ENCODE measurements at regions not wholly inside any gene's neighbourhood (a gene's known extent, or its start where the extent isn't known, plus 50 kb on each side); places are given as distances from the start of the nearest gene placed in this dataset.
"Not testable (repeated sequence)": the region's sequence is repeated elsewhere in the genome, so short reads cannot be mapped to it uniquely, and the experiment has no call there.

- Histone ChIP-seq H3K27me3 (replicated peaks; ENCODE audit: control insufficient read depth, insufficient read depth, low read length) (no peaks in the 10 kb centered on the region), H3K4me3 (replicated peaks; ENCODE audit: low read depth, low read length) (no peak overlapping the region), H3K36me3 (ENCODE audit: control insufficient read depth, insufficient read depth, low read length) (no peaks in the 10 kb centered on the region)
- no peak for DNase-seq (ENCODE audit: extremely low read depth, insufficient read length)
- TF ChIP-seq CTCF (IDR thresholded peaks at IDR 0.05; ENCODE audit: insufficient read depth, low read length, poor library complexity, severe bottlenecking), result no peak
These were observed 74.8 kb upstream of the RGPD4 start for GRCh38 chr2:107751936-107752335.

- H3K27me3 ChIP-seq (replicated peaks; ENCODE audit: control insufficient read depth, insufficient read depth, low read length); H3K36me3 ChIP-seq (ENCODE audit: control insufficient read depth, insufficient read depth, low read length); DNase-seq (ENCODE audit: extremely low read depth, insufficient read length); H3K4me3 ChIP-seq (replicated peaks; ENCODE audit: low read depth, low read length): not testable (repeated sequence)
These were observed 72.9 kb upstream of the RGPD4 start for GRCh38 chr2:107753806-107754205.

GRCh38 chr2:107757223-107757622, 69.5 kb upstream of the RGPD4 start:
- no peak for DNase-seq (ENCODE audit: extremely low read depth, insufficient read length)
- no peak overlapping the region for H3K4me3 ChIP-seq (replicated peaks; ENCODE audit: low read depth, low read length)
- no peaks in the 10 kb centered on the region for H3K27me3 ChIP-seq (replicated peaks; ENCODE audit: control insufficient read depth, insufficient read depth, low read length)
- no peak for TF ChIP-seq CTCF (IDR thresholded peaks at IDR 0.05; ENCODE audit: insufficient read depth, low read length, poor library complexity, severe bottlenecking)
- no peaks in the 10 kb centered on the region for H3K36me3 ChIP-seq (ENCODE audit: control insufficient read depth, insufficient read depth, low read length)

GRCh38 chr2:107760620-107761364, 65.9 kb upstream of the RGPD4 start:
- DNase-seq (ENCODE audit: extremely low read depth, insufficient read length), result no peak
- H3K4me3 ChIP-seq (replicated peaks; ENCODE audit: low read depth, low read length), result no peak overlapping the region
- no peaks in the 10 kb centered on the region for H3K36me3 ChIP-seq (ENCODE audit: control insufficient read depth, insufficient read depth, low read length)
- no peak for TF ChIP-seq CTCF (IDR thresholded peaks at IDR 0.05; ENCODE audit: insufficient read depth, low read length, poor library complexity, severe bottlenecking)
- H3K27me3 ChIP-seq (replicated peaks; ENCODE audit: control insufficient read depth, insufficient read depth, low read length), result no peaks in the 10 kb centered on the region

- Histone ChIP-seq H3K27me3 (replicated peaks; ENCODE audit: control insufficient read depth, insufficient read depth, low read length) (no peaks in the 10 kb centered on the region), H3K4me3 (replicated peaks; ENCODE audit: low read depth, low read length) (no peak overlapping the region), H3K36me3 (ENCODE audit: control insufficient read depth, insufficient read depth, low read length) (no peaks in the 10 kb centered on the region)
- TF ChIP-seq CTCF (IDR thresholded peaks at IDR 0.05; ENCODE audit: insufficient read depth, low read length, poor library complexity, severe bottlenecking), result no peak
- DNase-seq (ENCODE audit: extremely low read depth, insufficient read length), result no peak
These were observed 54.3 kb upstream of the RGPD4 start for GRCh38 chr2:107772353-107772752.

- no peak for TF ChIP-seq CTCF (IDR thresholded peaks at IDR 0.05; ENCODE audit: insufficient read depth, low read length, poor library complexity, severe bottlenecking)
- Histone ChIP-seq H3K4me3 (replicated peaks; ENCODE audit: low read depth, low read length) (no peak overlapping the region), H3K36me3 (ENCODE audit: control insufficient read depth, insufficient read depth, low read length) (no peaks in the 10 kb centered on the region), H3K27me3 (replicated peaks; ENCODE audit: control insufficient read depth, insufficient read depth, low read length) (no peaks in the 10 kb centered on the region)
- DNase-seq (ENCODE audit: extremely low read depth, insufficient read length), result no peak
These were observed 51.5 kb upstream of the RGPD4 start for GRCh38 chr2:107775211-107775610.

Measured in GM06990 (cell line).